ENCODE measurements at regions not wholly inside any gene's neighbourhood (a gene's known extent, or its start where the extent isn't known, plus 50 kb on each side); places are given as distances from the start of the nearest gene placed in this dataset.

DNA sequence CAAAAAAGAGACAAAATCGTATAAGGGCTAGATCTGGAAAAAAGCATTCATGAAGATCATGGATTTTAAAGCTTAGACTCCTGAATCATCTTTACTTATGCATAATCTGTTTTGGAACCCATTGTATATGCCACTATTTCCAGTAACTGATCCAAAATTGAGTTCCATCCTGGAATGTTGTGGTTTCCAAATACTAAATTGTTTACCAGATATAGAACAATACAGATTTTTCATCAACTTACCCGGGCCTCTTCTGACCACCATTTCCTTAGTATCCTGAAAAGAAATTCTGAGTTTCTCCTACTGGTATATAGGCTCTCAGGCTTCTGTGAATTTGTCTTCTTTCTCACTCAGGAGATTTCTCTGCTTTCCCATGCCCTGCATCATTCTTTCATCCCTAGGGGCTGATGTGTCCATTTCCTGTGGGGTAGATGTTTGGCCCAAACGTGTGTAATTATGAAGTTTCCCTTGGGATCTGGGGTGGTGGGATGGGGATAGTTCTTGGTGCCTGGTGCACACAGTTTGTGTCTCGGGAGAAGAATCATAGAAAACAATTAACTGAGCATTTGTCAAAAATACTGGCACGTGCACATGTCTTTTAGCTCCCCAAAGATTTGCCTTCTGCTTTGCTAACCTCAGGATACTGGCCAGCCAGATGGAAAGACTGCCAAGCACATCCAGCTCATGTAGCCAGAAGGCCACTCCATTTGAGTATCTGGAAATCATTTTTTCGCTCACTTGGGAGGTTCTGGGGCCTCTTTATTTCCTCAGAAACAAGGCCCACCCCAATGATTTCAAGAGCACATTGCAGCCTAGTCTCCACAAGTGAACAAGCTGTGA, 127.8 kb downstream of the NTMT2 start (continued):
- TF ChIP-seq, protein P1, sequence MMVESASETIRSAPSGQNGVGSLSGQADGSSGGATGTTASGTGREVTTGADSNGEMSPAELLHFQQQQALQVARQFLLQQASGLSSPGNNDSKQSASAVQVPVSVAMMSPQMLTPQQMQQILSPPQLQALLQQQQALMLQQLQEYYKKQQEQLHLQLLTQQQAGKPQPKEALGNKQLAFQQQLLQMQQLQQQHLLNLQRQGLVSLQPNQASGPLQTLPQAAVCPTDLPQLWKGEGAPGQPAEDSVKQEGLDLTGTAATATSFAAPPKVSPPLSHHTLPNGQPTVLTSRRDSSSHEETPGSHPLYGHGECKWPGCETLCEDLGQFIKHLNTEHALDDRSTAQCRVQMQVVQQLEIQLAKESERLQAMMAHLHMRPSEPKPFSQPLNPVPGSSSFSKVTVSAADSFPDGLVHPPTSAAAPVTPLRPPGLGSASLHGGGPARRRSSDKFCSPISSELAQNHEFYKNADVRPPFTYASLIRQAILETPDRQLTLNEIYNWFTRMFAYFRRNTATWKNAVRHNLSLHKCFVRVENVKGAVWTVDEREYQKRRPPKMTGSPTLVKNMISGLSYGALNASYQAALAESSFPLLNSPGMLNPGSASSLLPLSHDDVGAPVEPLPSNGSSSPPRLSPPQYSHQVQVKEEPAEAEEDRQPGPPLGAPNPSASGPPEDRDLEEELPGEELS (CRISPR knock-in tag; IDR thresholded peaks at IDR 0.05; ENCODE audit: borderline replicate concordance), result no peak

DNA sequence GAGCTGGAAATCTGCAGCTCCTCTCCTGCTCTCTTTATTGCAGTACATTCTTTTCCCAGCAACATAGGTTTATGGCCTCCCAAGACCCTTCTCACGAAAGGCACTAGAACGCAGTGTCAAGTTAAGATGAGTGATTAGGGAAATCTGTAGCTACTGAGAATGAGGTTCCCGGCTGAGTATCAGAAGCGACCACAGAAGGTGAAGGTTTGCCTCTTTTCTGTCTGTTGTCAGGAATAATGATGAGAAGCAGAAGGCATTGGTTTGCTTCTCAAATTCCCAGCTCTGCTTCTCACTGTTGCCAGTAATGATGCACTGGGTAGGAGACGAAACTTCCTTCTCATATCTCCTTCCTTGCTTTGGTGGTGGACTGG, 128.4 kb downstream of the NTMT2 start:
- intact Hi-C loops (cut with micrococcal nuclease), result no loop called here
- no peak overlapping the region for H3K4me2 ChIP-seq (ENCODE audit: insufficient read depth, low read length)
- H3K27me3 ChIP-seq (ENCODE audit: control insufficient read depth in 2 of 2, insufficient read depth in 2 of 2, low read length in 2 of 2), result no peaks in the 10 kb centered on the region
- ChIA-PET POLR2A (no interaction called here), CTCF (ENCODE audit: low intra/inter-chr PET ratio) (no interaction called here)
- no peaks in the 10 kb centered on the region for H3K9me1 ChIP-seq (ENCODE audit: control insufficient read depth, insufficient read depth, low read length)
- no TSS peak for BruUV-seq (replicated peaks)
- in situ Hi-C loops (cut with MboI), result no loop called here
- H3K4me1 ChIP-seq (replicated peaks in 1 of 2; ENCODE audit: control insufficient read depth in 2 of 2, insufficient read depth in 2 of 2, low read length in 2 of 2), result no peaks in the 10 kb centered on the region
- TF ChIP-seq FOXJ3 (CRISPR knock-in tag; IDR thresholded peaks at IDR 0.05) (no peak), MEIS2 (IDR thresholded peaks at IDR 0.05; ENCODE audit: partially characterized antibody) (no peak), CHD1 (IDR thresholded peaks at IDR 0.05; ENCODE audit: low read length) (no peak), POLR2H (tag; IDR thresholded peaks at IDR 0.05; ENCODE audit: low read depth) (no peak), C11orf30 (IDR thresholded peaks at IDR 0.05; ENCODE audit: low read depth) (no peak), SAFB (IDR thresholded peaks at IDR 0.05; ENCODE audit: borderline replicate concordance, low read depth, low read length) (no peak), ZNF3 (CRISPR knock-in tag; IDR thresholded peaks at IDR 0.05) (no peak), SNRNP70 (optimal IDR thresholded peaks at IDR 0.05; ENCODE audit: low read depth, low read length) (no peak), CC2D1A (IDR thresholded peaks at IDR 0.05) (no peak), SMAD1 (IDR thresholded peaks at IDR 0.05; ENCODE audit: low read depth, low read length, partially characterized antibody) (no peak)
- TF ChIP-seq, protein P2, sequence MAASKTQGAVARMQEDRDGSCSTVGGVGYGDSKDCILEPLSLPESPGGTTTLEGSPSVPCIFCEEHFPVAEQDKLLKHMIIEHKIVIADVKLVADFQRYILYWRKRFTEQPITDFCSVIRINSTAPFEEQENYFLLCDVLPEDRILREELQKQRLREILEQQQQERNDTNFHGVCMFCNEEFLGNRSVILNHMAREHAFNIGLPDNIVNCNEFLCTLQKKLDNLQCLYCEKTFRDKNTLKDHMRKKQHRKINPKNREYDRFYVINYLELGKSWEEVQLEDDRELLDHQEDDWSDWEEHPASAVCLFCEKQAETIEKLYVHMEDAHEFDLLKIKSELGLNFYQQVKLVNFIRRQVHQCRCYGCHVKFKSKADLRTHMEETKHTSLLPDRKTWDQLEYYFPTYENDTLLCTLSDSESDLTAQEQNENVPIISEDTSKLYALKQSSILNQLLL (CRISPR knock-in tag; IDR thresholded peaks at IDR 0.05; ENCODE audit: borderline replicate concordance), result no peak
- TF ChIP-seq, protein P3, sequence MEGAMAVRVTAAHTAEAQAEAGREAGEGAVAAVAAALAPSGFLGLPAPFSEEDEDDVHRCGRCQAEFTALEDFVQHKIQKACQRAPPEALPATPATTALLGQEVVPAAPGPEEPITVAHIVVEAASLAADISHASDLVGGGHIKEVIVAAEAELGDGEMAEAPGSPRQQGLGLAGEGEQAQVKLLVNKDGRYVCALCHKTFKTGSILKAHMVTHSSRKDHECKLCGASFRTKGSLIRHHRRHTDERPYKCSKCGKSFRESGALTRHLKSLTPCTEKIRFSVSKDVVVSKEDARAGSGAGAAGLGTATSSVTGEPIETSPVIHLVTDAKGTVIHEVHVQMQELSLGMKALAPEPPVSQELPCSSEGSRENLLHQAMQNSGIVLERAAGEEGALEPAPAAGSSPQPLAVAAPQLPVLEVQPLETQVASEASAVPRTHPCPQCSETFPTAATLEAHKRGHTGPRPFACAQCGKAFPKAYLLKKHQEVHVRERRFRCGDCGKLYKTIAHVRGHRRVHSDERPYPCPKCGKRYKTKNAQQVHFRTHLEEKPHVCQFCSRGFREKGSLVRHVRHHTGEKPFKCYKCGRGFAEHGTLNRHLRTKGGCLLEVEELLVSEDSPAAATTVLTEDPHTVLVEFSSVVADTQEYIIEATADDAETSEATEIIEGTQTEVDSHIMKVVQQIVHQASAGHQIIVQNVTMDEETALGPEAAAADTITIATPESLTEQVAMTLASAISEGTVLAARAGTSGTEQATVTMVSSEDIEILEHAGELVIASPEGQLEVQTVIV (CRISPR knock-in tag; IDR thresholded peaks at IDR 0.05; ENCODE audit: borderline replicate concordance), result no peak
- H3K27ac ChIP-seq (ENCODE audit: extremely low read depth, low read depth, low read length), result no peak overlapping the region
- no peaks in the 10 kb centered on the region for H3K36me3 ChIP-seq (ENCODE audit: control insufficient read depth, insufficient read depth, low read length)
- 0% methylated on average over 5 of the region's 5 CpGs for WGBS (ENCODE audit: insufficient coverage, low coverage, missing lambda C conversion rate)
- ATAC-seq (no peak), FAIRE-seq (no peak), DNase-seq (ENCODE audit: extremely low read depth in 1 of 4, low spot score in 3 of 4) (no peak)
- no peak overlapping the region for H3K9ac ChIP-seq (ENCODE audit: insufficient read depth in 1 of 2, low read depth in 2 of 2, low read length in 2 of 2)
- H3K79me2 ChIP-seq (ENCODE audit: control insufficient read depth, insufficient read depth, low read length), result no peaks in the 10 kb centered on the region
- H3K9me3 ChIP-seq (replicated peaks; ENCODE audit: control insufficient read depth, insufficient read depth, low read depth, low read length), result no peaks in the 10 kb centered on the region
- no peak overlapping the region for H3K4me3 ChIP-seq
- no peaks in the 10 kb centered on the region for H4K20me1 ChIP-seq (replicated peaks; ENCODE audit: control insufficient read depth, insufficient read depth, low read length)
- no peak overlapping the region for H2AFZ ChIP-seq (ENCODE audit: low read depth, low read length)
